ENCODE measurements at regions not wholly inside any gene's neighbourhood (a gene's known extent, or its start where the extent isn't known, plus 50 kb on each side); places are given as distances from the start of the nearest gene placed in this dataset.

GRCh38 chr11:92447586-92447985 is 223.0 kb downstream of the FAT3 start:
- no peak for TF ChIP-seq CTCF (IDR thresholded peaks at IDR 0.05; ENCODE audit: control extremely low read depth, extremely low read depth)
- 90 to 91% methylated on average over 3 of the region's 3 CpGs for WGBS, 2 donors
- Histone ChIP-seq H3K36me3 (ENCODE audit: control insufficient read depth in 4 of 4, insufficient read depth in 4 of 4, low read length in 4 of 4) (no peaks in the 10 kb centered on the region), H3K4me3 (no peak overlapping the region), H3K27ac (ENCODE audit: low read depth in 1 of 2, low read length in 1 of 2) (no peak overlapping the region), H3K9me3 (ENCODE audit: control insufficient read depth in 4 of 4, insufficient read depth in 3 of 4, low read length in 3 of 4) (no peaks in the 10 kb centered on the region), H3K9ac (ENCODE audit: insufficient read depth in 1 of 2, low read length in 2 of 2) (no peak overlapping the region), H3K4me1 (ENCODE audit: control insufficient read depth in 5 of 5, insufficient read depth in 5 of 5, low read length in 5 of 5) (peaks cover 0 to 8% (median 3%) of the 10 kb centered on the region in 5 donors), H3K27me3 (ENCODE audit: control insufficient read depth in 3 of 3, insufficient read depth in 3 of 3, low read length in 2 of 3) (no peaks in the 10 kb centered on the region)
- no peak for DNase-seq
- ATAC-seq (ENCODE audit: insufficient read depth, low FRiP score) = no peak

GRCh38 chr11:92449222-92449621 is 224.6 kb downstream of the FAT3 start:
- TF ChIP-seq CTCF (IDR thresholded peaks at IDR 0.05; ENCODE audit: control extremely low read depth, extremely low read depth) = no peak
- H3K9ac ChIP-seq (ENCODE audit: insufficient read depth in 1 of 2, low read length in 2 of 2) = no peak overlapping the region
- H3K4me3 ChIP-seq = no peak overlapping the region
- no peak for ATAC-seq (ENCODE audit: insufficient read depth, low FRiP score)
- H3K36me3 ChIP-seq (ENCODE audit: control insufficient read depth in 4 of 4, insufficient read depth in 4 of 4, low read length in 4 of 4) = no peaks in the 10 kb centered on the region
- no peak overlapping the region for H3K27ac ChIP-seq (ENCODE audit: low read depth in 1 of 2, low read length in 1 of 2)
- no peaks in the 10 kb centered on the region for H3K9me3 ChIP-seq (ENCODE audit: control insufficient read depth in 4 of 4, insufficient read depth in 3 of 4, low read length in 3 of 4)
- 86 to 91% methylated on average over 2 of the region's 2 CpGs for whole genome bisulfite sequencing, 2 donors
- no peak for DNase-seq
- H3K27me3 ChIP-seq (ENCODE audit: control insufficient read depth in 3 of 3, insufficient read depth in 3 of 3, low read length in 2 of 3) = no peaks in the 10 kb centered on the region
- no peaks in the 10 kb centered on the region for H3K4me1 ChIP-seq (ENCODE audit: control insufficient read depth in 5 of 5, insufficient read depth in 5 of 5, low read length in 5 of 5)

- DNase-seq (no peak), ATAC-seq (ENCODE audit: insufficient read depth, low FRiP score) (no peak)
- Histone ChIP-seq H3K4me3 (no peak overlapping the region), H3K27me3 (ENCODE audit: control insufficient read depth in 3 of 3, insufficient read depth in 3 of 3, low read length in 2 of 3) (no peaks in the 10 kb centered on the region), H3K9ac (ENCODE audit: insufficient read depth in 1 of 2, low read length in 2 of 2) (no peak overlapping the region), H3K36me3 (ENCODE audit: control insufficient read depth in 4 of 4, insufficient read depth in 4 of 4, low read length in 4 of 4) (no peaks in the 10 kb centered on the region), H3K4me1 (ENCODE audit: control insufficient read depth in 5 of 5, insufficient read depth in 5 of 5, low read length in 5 of 5) (no peaks in the 10 kb centered on the region), H3K27ac (ENCODE audit: low read depth in 1 of 2, low read length in 1 of 2) (no peak overlapping the region), H3K9me3 (ENCODE audit: control insufficient read depth in 4 of 4, insufficient read depth in 3 of 4, low read length in 3 of 4) (no peaks in the 10 kb centered on the region)
- 85 to 87% methylated on average over 5 of the region's 5 CpGs for WGBS, 2 donors
- no peak for TF ChIP-seq CTCF (IDR thresholded peaks at IDR 0.05; ENCODE audit: control extremely low read depth, extremely low read depth)
Observed at GRCh38 chr11:92449780-92450179, 225.2 kb downstream of the FAT3 start.

DNA sequence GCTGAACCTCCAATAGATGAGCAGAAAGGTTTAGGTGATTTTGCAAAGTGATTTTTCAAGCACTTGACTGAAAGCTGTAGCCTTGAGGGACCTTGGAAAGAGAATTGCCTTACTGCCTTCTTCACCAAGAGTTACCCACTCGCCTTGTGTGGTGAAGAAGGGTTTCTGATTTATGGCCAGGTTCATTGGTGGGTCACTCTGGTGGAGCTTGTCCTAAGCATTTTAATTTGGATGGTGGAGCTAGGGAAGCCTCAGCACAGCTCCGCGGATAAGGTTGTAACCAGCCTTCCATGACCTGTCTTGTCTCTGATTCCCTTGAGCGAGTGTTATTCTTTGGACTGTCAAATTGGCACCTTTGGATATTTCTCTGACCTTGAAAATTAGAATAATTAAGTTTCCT is 226.4 kb downstream of the FAT3 start:
- ATAC-seq (ENCODE audit: insufficient read depth, low FRiP score) = no peak
- TF ChIP-seq CTCF (IDR thresholded peaks at IDR 0.05; ENCODE audit: control extremely low read depth, extremely low read depth) = no peak

More for the DNA sequence above, 226.4 kb downstream of the FAT3 start:
- Histone ChIP-seq H3K9ac (ENCODE audit: insufficient read depth in 1 of 2, low read length in 2 of 2) (no peak overlapping the region), H3K27ac (ENCODE audit: low read depth in 1 of 2, low read length in 1 of 2) (no peak overlapping the region), H3K4me3 (no peak overlapping the region), H3K4me1 (ENCODE audit: control insufficient read depth in 5 of 5, insufficient read depth in 5 of 5, low read length in 5 of 5) (no peaks in the 10 kb centered on the region), H3K36me3 (ENCODE audit: control insufficient read depth in 4 of 4, insufficient read depth in 4 of 4, low read length in 4 of 4) (no peaks in the 10 kb centered on the region), H3K27me3 (ENCODE audit: control insufficient read depth in 3 of 3, insufficient read depth in 3 of 3, low read length in 2 of 3) (no peaks in the 10 kb centered on the region), H3K9me3 (ENCODE audit: control insufficient read depth in 4 of 4, insufficient read depth in 3 of 4, low read length in 3 of 4) (no peaks in the 10 kb centered on the region)
- 91 to 92% methylated on average over 4 of the region's 4 CpGs for WGBS, 2 donors
- no peak for DNase-seq

Measured in lung (tissue), 11 donors.